Upper lobe of left lung (tissue), 4 donors: ENCODE measurements at regions not wholly inside any gene's neighbourhood (a gene's known extent, or its start where the extent isn't known, plus 50 kb on each side); places are given as distances from the start of the nearest gene placed in this dataset.

Experiments
- EP300 ChIP-seq, 4 donors: sonication (generic); formaldehyde crosslinking; IDR thresholded peaks; one replicate each; pipeline ENCODE4 v1.5.1; 2017; ENCODE audit warnings: antibody characterized with exemption in 4 of 4, control low read depth in 2 of 4
- POLR2A ChIP-seq, 4 donors: fragments of 450-650 bp; IDR thresholded peaks; one replicate each; pipeline ENCODE4 v1.5.1; 2016 to 2017; ENCODE audit warnings: antibody characterized with exemption in 4 of 4, mild to moderate bottlenecking in 2 of 4
- TF ChIP-seq, protein P1 (sequence below), 6 experiments: fragments of 450-650 bp in 4 of 6; fragments of 200-600 bp in 2 of 6; sonication (generic) in 2 of 6; IDR thresholded peaks; one replicate each; pipeline ENCODE4 v1.5.1; 2016 to 2019; ENCODE audit warnings: antibody characterized with exemption in 6 of 6

GRCh38 chr2:118225666-118226065, 137.4 kb downstream of the INSIG2 start:
- TF ChIP-seq, protein P1, sequence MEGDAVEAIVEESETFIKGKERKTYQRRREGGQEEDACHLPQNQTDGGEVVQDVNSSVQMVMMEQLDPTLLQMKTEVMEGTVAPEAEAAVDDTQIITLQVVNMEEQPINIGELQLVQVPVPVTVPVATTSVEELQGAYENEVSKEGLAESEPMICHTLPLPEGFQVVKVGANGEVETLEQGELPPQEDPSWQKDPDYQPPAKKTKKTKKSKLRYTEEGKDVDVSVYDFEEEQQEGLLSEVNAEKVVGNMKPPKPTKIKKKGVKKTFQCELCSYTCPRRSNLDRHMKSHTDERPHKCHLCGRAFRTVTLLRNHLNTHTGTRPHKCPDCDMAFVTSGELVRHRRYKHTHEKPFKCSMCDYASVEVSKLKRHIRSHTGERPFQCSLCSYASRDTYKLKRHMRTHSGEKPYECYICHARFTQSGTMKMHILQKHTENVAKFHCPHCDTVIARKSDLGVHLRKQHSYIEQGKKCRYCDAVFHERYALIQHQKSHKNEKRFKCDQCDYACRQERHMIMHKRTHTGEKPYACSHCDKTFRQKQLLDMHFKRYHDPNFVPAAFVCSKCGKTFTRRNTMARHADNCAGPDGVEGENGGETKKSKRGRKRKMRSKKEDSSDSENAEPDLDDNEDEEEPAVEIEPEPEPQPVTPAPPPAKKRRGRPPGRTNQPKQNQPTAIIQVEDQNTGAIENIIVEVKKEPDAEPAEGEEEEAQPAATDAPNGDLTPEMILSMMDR (IDR thresholded peaks at IDR 0.05) = no peak
- no peak for TF ChIP-seq POLR2A (IDR thresholded peaks at IDR 0.05)
- no peak for TF ChIP-seq EP300 (IDR thresholded peaks at IDR 0.05)
